Esophagus squamous epithelium (tissue), 5 donors: ENCODE measurements at regions not wholly inside any gene's neighbourhood (a gene's known extent, or its start where the extent isn't known, plus 50 kb on each side); places are given as distances from the start of the nearest gene placed in this dataset.

Source experiments
- DNase-seq: peaks from one replicate; lab custom pipeline; 2025; lab: John Stamatoyannopoulos, UW
- H3K27ac ChIP-seq, 4 donors: fragments of 200-600 bp; sonication (generic); one replicate each; pipeline ENCODE4 v1.5.1; 2016 to 2019; ENCODE audit warnings: mild to moderate bottlenecking in 1 of 4
- H3K27me3 ChIP-seq, 4 donors: fragments of 200-600 bp; sonication (generic); 1 replicate in 3 of 4; 2 replicates in 1 of 4; pipeline versions ENCODE4 v1.5.1 to v1.6.0; 2017 to 2021; ENCODE audit warnings: antibody characterized with exemption in 1 of 4
- H3K36me3 ChIP-seq, 3 donors: fragments of 200-600 bp; sonication (generic); one replicate each; pipeline ENCODE4 v1.5.1; 2016 to 2019
- H3K4me1 ChIP-seq, 3 donors: fragments of 200-600 bp; sonication (generic); one replicate each; pipeline ENCODE4 v1.5.1; 2017 to 2019
- H3K4me3 ChIP-seq, 4 donors: fragments of 200-600 bp; sonication (generic); 1 replicate in 3 of 4; 2 replicates in 1 of 4; pipeline ENCODE4 v1.5.1; 2016 to 2019; ENCODE audit warnings: mild to moderate bottlenecking in 2 of 4, moderate library complexity in 1 of 4
- H3K9me3 ChIP-seq, 3 donors: fragments of 200-600 bp; sonication (generic); one replicate each; pipeline ENCODE4 v1.5.1; 2016 to 2019
- CTCF ChIP-seq, 6 experiments: fragments of 450-650 bp in 4 of 6; fragments of 200-600 bp in 2 of 6; sonication (generic) in 2 of 6; IDR thresholded peaks; one replicate each; pipeline ENCODE4 v1.5.1; 2016 to 2019; ENCODE audit warnings: antibody characterized with exemption in 6 of 6, mild to moderate bottlenecking in 4 of 6, moderate library complexity in 4 of 6
- POLR2A ChIP-seq, 4 donors: fragments of 450-650 bp; IDR thresholded peaks; one replicate each; pipeline ENCODE4 v1.6.1; 2017; ENCODE audit warnings: antibody characterized with exemption in 4 of 4, mild to moderate bottlenecking in 4 of 4, moderate library complexity in 3 of 4
- WGBS, 2 donors: methylation state at CpG; one replicate each; pipeline ENCODE4 v1.1.5; 2018; 5-methylcytosine and 5-hydroxymethylcytosine counted together
- intact Hi-C: fragments of 100-400 bp; cut with DNase I; formaldehyde crosslinking; loops from one replicate; pipeline ENCODE4 v1.15.0; 2022
- donor health status: DM: yes; HTN: yes; CAD: no.

DNA sequence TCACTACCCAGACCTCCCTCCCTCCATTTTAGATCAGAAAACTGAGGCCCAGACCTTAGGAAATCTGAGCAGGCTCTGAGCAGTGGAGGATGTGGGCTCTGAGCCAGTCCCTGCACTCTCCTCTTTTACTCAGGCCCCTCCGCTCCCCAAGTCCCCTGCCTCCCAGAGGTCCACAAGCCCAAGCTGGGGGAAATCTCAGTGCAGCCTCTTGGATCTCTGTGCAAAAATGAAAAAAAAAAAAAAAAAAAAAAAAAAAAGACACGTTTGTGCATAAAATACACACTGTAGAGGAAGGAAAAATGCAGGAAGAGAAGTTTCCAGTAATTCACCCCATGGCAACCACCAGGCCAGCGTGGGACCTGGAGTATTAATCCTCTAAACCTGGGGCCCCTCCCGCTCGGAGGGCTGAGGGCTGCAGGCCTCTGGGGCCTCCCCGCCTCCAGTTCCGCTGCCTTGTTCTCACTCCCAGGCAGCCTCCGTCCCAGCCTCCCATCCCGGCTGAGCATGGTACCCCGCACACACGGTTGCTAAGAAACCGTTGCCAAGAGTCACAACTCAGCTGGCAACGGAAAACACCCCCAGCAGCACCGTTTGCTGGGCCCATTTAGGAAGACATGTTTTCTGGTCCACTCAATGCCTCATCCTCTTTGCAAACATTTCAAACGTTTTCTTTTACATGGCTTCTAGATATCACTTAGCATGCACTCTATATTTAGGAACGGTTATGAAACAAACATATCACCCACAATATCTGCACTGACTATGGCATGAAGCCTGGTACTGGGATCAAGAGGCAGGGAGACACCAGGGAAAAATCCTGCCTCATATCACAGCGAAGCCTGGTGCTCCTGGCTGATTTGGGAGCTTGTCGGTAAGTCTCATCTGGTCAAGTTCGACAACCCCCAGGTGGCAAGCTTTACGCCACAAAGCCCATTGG is 227.5 kb downstream of the CTTN start:
- TF ChIP-seq CTCF (IDR thresholded peaks at IDR 0.05) (no peak), POLR2A (IDR thresholded peaks at IDR 0.05) (no peak)
- Histone ChIP-seq H3K27ac (no peak overlapping the region), H3K4me1 (peaks cover 7 to 14% (median 7%) of the 10 kb centered on the region in 3 donors), H3K27me3 (peaks cover 0 to 12% (median 0%) of the 10 kb centered on the region in 4 donors), H3K9me3 (no peaks in the 10 kb centered on the region), H3K4me3 (no peak overlapping the region), H3K36me3 (no peaks in the 10 kb centered on the region)
- intact Hi-C loops, result no loop called here
- 60 to 61% methylated on average over 18 to 19 of the region's 20 CpGs for WGBS, 2 donors
- DNase-seq, result no peak

DNA sequence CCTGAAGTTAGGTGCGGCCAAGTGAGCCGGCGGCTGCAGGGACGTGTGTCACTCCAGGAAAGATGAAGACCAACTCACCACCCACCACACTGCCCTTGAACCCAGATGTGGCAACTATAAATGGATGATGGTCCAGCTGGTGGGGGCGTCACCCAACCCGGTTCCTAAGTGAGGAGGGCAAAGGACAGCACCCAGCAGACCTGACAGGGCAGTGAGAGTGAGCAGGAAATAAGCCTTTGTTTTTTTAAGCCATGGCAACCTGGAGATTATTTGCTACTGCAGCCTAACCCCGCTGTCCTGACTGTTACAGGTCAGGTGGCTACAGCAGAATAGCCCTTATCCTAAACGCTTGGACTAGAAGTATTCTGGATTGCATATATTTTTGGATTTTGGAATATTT is 228.9 kb downstream of the CTTN start:
- H3K27ac ChIP-seq, result no peak overlapping the region
- 66 to 69% methylated on average over 5 to 8 of the region's 8 CpGs for WGBS, 2 donors
- intact Hi-C loops, result no loop called here
- no peaks in the 10 kb centered on the region for H3K9me3 ChIP-seq
- H3K36me3 ChIP-seq, result no peaks in the 10 kb centered on the region
- H3K27me3 ChIP-seq, result peaks cover 0 to 12% (median 0%) of the 10 kb centered on the region in 4 donors
- DNase-seq, result no peak
- TF ChIP-seq CTCF (IDR thresholded peaks at IDR 0.05), result no peak
- peaks cover 7 to 14% (median 7%) of the 10 kb centered on the region in 3 donors for H3K4me1 ChIP-seq
- no peak overlapping the region for H3K4me3 ChIP-seq

DNA sequence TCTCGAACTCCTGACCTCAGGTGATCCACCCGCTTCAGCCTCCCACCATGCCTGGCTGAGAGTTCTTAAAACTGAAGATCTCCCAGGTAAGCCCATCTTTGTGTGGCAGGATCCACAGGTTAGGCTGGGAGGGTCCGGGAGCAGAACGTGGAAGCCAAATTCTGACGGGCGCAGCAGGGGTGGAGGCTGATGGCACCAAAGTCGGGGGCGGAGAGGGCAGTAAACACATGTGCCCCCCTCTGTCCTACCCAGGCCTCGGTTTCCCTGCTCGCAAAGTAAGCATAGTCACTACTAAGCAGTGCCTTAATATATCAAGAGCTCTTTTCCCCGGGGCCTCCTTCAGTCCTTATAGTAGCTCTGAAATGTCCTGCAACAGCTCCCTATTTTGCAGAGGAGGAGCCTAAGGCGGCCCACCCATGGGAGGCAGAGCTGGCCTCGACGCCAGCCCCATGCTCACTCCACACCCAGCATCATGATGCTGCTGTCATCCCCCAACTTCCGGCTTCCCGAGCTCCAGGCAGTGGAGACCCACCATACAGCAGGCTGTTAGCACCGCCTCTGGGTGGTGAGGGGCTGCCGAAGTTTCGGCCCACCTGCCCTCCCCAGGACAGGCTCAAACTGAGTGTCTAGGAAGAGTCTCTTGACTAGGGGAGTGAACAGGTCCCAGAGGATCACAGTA is 230.0 kb downstream of the CTTN start:
- peak overlapping the region in 1 of 4 donors; percentile 30 for H3K4me3 ChIP-seq
- WGBS, 2 donors, result 75 to 94% methylated on average over 7 to 13 of the region's 19 CpGs

DNA sequence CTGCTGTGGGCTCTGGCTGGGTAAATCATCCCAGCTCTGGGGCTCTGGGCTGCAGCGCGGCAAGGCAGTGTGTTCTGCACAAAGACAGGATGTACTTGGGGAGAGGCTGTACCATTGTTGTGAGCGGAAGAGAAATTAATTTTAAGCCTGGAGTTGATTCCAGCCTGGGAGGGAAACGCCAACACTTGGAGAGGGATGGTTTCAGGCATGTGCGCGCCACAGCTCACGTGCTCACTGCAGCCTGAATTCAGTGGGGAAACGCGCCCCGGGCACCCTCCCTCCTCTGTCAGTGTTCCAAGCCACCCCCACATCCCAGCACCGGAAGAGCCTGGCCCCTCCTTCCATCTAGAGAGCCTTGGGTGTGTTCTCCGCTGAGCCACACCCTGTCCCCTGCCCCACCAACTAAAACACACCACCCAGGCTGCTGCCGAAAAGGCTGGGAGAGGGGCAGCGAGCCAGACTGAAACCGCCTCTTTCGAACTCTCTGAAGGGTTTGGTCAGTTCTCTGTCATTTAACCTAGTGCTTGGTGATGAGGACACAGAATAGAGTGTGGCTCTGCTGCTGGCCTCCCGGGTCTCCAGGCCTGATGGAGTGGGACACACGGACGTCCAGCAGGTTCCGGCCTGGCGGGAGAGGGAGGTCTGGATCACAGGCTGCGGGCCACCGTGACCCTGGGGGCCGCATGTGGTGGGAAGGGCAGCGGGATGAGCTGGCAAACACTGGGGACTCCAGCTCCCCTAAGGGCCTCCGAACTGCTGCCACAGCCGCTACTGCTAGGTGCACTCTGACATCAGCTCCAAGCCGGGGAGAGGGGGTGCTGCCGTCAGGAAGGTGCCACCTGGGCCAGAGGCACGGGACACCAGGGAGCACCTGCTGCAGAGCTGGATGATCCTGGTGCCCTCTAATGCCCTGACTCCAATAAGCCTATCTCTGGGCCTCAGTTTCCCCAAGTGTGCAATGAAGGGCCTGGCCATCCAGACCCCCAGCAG is 230.8 kb downstream of the CTTN start:
- Histone ChIP-seq H3K27ac (peak overlapping the region in 3 of 4 donors; percentile 7 to 29 (median 10)), H3K9me3 (no peaks in the 10 kb centered on the region), H3K27me3 (peaks cover 0 to 12% (median 0%) of the 10 kb centered on the region in 4 donors), H3K36me3 (no peaks in the 10 kb centered on the region), H3K4me1 (peaks cover 7 to 14% (median 7%) of the 10 kb centered on the region in 3 donors), H3K4me3 (peak overlapping the region in 1 of 4 donors; percentile 30)
- 22 to 23% methylated on average over 6 to 11 of the region's 30 CpGs for WGBS, 2 donors
- TF ChIP-seq POLR2A (IDR thresholded peaks at IDR 0.05), result no peak
- no peak for TF ChIP-seq CTCF (IDR thresholded peaks at IDR 0.05)
- no peak for DNase-seq
- intact Hi-C loops, result no loop called here

More for the DNA sequence above, 230.0 kb downstream of the CTTN start:
- peaks cover 0 to 12% (median 0%) of the 10 kb centered on the region in 4 donors for H3K27me3 ChIP-seq
- TF ChIP-seq POLR2A (IDR thresholded peaks at IDR 0.05) (no peak), CTCF (IDR thresholded peaks at IDR 0.05) (no peak)
- peak overlapping the region in 2 of 4 donors; percentile 7 to 29 for H3K27ac ChIP-seq
- peaks cover 7 to 14% (median 7%) of the 10 kb centered on the region in 3 donors for H3K4me1 ChIP-seq
- H3K36me3 ChIP-seq, result no peaks in the 10 kb centered on the region
- no peaks in the 10 kb centered on the region for H3K9me3 ChIP-seq
- intact Hi-C loops, result no loop called here
- DNase-seq, result no peak
